ENCODE measurements at regions not wholly inside any gene's neighbourhood (a gene's known extent, or its start where the extent isn't known, plus 50 kb on each side); places are given as distances from the start of the nearest gene placed in this dataset.

DNA sequence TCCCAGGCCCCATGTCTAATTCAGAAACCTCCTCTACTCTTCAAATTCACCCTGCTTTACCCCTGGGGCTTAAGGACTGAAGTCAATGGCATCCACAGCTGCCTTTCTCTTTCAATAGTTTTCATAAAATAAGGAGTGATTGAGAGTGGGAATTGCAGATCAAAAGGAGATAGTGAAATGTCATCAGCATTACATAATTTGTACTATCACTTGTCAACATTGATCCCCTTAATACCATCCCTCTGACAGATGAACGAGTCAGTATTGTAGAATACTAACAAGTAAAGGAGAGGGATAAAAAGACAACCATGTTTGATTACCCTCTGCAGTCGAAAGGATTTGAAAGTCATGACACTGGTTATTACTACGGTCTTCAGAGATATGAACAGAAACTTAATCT lies 212.4 kb downstream of the TMEM114 start:
- no peak for DNase-seq
- no peaks in the 10 kb centered on the region for H3K27me3 ChIP-seq
- no peak overlapping the region for H3K4me3 ChIP-seq
- no peaks in the 10 kb centered on the region for H3K9me3 ChIP-seq (replicated peaks in 1 of 3)
- 69 to 74% (median 70%) methylated on average over 3 of the region's 3 CpGs for WGBS, 4 donors
- H3K4me1 ChIP-seq (replicated peaks in 1 of 2): no peaks in the 10 kb centered on the region
- no peak overlapping the region for H3K27ac ChIP-seq
- TF ChIP-seq, protein P1, sequence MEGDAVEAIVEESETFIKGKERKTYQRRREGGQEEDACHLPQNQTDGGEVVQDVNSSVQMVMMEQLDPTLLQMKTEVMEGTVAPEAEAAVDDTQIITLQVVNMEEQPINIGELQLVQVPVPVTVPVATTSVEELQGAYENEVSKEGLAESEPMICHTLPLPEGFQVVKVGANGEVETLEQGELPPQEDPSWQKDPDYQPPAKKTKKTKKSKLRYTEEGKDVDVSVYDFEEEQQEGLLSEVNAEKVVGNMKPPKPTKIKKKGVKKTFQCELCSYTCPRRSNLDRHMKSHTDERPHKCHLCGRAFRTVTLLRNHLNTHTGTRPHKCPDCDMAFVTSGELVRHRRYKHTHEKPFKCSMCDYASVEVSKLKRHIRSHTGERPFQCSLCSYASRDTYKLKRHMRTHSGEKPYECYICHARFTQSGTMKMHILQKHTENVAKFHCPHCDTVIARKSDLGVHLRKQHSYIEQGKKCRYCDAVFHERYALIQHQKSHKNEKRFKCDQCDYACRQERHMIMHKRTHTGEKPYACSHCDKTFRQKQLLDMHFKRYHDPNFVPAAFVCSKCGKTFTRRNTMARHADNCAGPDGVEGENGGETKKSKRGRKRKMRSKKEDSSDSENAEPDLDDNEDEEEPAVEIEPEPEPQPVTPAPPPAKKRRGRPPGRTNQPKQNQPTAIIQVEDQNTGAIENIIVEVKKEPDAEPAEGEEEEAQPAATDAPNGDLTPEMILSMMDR (IDR thresholded peaks at IDR 0.05): no peak
- TF ChIP-seq POLR2A (IDR thresholded peaks at IDR 0.05): no peak
- no peaks in the 10 kb centered on the region for H3K36me3 ChIP-seq (replicated peaks in 1 of 2)
- intact Hi-C loops (cut with DNase I): no loop called here

- no peaks in the 10 kb centered on the region for H3K9me3 ChIP-seq (replicated peaks in 1 of 3)
- DNase-seq: no peak
- intact Hi-C loops (cut with DNase I): no loop called here
- TF ChIP-seq, protein P1 (IDR thresholded peaks at IDR 0.05): no peak
- no peak for TF ChIP-seq POLR2A (IDR thresholded peaks at IDR 0.05)
- H3K4me1 ChIP-seq (replicated peaks in 1 of 2): no peaks in the 10 kb centered on the region
- H3K27me3 ChIP-seq: no peaks in the 10 kb centered on the region
- no peaks in the 10 kb centered on the region for H3K36me3 ChIP-seq (replicated peaks in 1 of 2)
- H3K4me3 ChIP-seq: no peak overlapping the region
- H3K27ac ChIP-seq: no peak overlapping the region
Observed at GRCh38 chr16:8376858-8377257, 213.5 kb downstream of the TMEM114 start.

DNA sequence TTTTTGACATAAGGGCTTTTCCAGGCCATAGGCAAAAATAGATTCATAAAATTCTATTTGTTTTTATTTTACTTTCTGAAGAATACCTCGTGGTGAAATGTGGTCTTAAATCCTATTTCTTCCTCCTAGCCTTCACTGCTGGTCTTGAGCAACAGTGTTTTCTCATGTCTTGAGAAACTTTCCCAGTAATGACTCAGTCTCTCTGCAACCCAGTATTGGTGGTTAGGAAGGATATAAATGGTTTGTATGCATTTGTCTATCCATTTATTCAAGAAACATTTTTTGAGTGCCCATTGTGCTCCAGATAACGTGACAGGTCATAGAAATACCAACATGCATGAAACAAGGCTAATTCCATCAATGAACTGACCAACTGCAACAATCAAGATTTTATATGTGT lies 213.9 kb downstream of the TMEM114 start:
- no peak for DNase-seq
- WGBS, 4 donors: 44 to 66% (median 57%) methylated on average over 2 of the region's 2 CpGs
- intact Hi-C loops (cut with DNase I): no loop called here
- Histone ChIP-seq H3K4me3 (no peak overlapping the region), H3K36me3 (replicated peaks in 1 of 2) (no peaks in the 10 kb centered on the region), H3K4me1 (replicated peaks in 1 of 2) (no peaks in the 10 kb centered on the region), H3K27ac (no peak overlapping the region), H3K9me3 (replicated peaks in 1 of 3) (no peaks in the 10 kb centered on the region), H3K27me3 (no peaks in the 10 kb centered on the region)
- TF ChIP-seq, protein P1 (IDR thresholded peaks at IDR 0.05): no peak
- TF ChIP-seq POLR2A (IDR thresholded peaks at IDR 0.05): no peak

- Histone ChIP-seq H3K27me3 (no peaks in the 10 kb centered on the region), H3K4me3 (no peak overlapping the region), H3K27ac (no peak overlapping the region), H3K9me3 (replicated peaks in 1 of 3) (no peaks in the 10 kb centered on the region), H3K4me1 (replicated peaks in 1 of 2) (no peaks in the 10 kb centered on the region), H3K36me3 (replicated peaks in 1 of 2) (no peaks in the 10 kb centered on the region)
- 38 to 67% (median 49%) methylated on average over 1 of the region's 1 CpG for WGBS, 4 donors
- TF ChIP-seq POLR2A (IDR thresholded peaks at IDR 0.05): no peak
- DNase-seq: no peak
- intact Hi-C loops (cut with DNase I): no loop called here
Observed at GRCh38 chr16:8375232-8375587, 215.1 kb downstream of the TMEM114 start.

GRCh38 chr16:8374586-8375231 lies 215.6 kb downstream of the TMEM114 start:
- Histone ChIP-seq H3K36me3 (replicated peaks in 1 of 2) (no peaks in the 10 kb centered on the region), H3K27ac (no peak overlapping the region), H3K9me3 (replicated peaks in 1 of 3) (no peaks in the 10 kb centered on the region), H3K4me1 (replicated peaks in 1 of 2) (no peaks in the 10 kb centered on the region), H3K27me3 (no peaks in the 10 kb centered on the region), H3K4me3 (no peak overlapping the region)
- TF ChIP-seq, protein P1 (IDR thresholded peaks at IDR 0.05): no peak
- no peak for TF ChIP-seq POLR2A (IDR thresholded peaks at IDR 0.05)
- DNase-seq: no peak
- 61 to 65% (median 64%) methylated on average over 8 of the region's 8 CpGs for WGBS, 4 donors
- intact Hi-C loops (cut with DNase I): no loop called here

Data from adrenal gland (tissue), 9 donors.